Gastrocnemius medialis (tissue), 4 donors: ENCODE measurements at regions not wholly inside any gene's neighbourhood (a gene's known extent, or its start where the extent isn't known, plus 50 kb on each side); places are given as distances from the start of the nearest gene placed in this dataset.

Experiments used
- ATAC-seq, 2 donors: fragments of 150-250 bp; one replicate each; pipeline ENCODE4 v1.9.1; 2016
- DNase-seq, 2 donors: peaks; one replicate each; pipeline ENCODE4 v3.0.0-alpha.2; 2019
- H3K27ac ChIP-seq, 4 donors: fragments of 200-600 bp; sonication (generic); 1 replicate in 1 of 4; 2 replicates in 3 of 4; pipeline ENCODE4 v1.5.1; 2016 to 2018; ENCODE audit warnings: mild to moderate bottlenecking in 2 of 4, moderate library complexity in 1 of 4
- H3K27me3 ChIP-seq, 3 donors: fragments of 200-600 bp; sonication (generic) in 2 of 3; 1 replicate in 1 of 3; 2 replicates in 2 of 3; pipeline versions ENCODE4 v1.5.1 to v1.6.0; 2016 to 2019; ENCODE audit warnings: mild to moderate bottlenecking in 1 of 3, moderate library complexity in 1 of 3
- H3K36me3 ChIP-seq, 2 donors: fragments of 200-600 bp; sonication (generic) in 1 of 2; one replicate each; pipeline ENCODE4 v1.5.1; 2017 to 2018
- H3K4me1 ChIP-seq, 2 donors: fragments of 200-600 bp; sonication (generic) in 1 of 2; one replicate each; pipeline ENCODE4 v1.5.1; 2016 to 2017; ENCODE audit warnings: mild to moderate bottlenecking in 2 of 2
- H3K4me3 ChIP-seq, 4 donors: fragments of 200-600 bp; sonication (generic) in 3 of 4; 1 replicate in 1 of 4; 2 replicates in 3 of 4; pipeline ENCODE4 v1.5.1; 2016 to 2019; ENCODE audit warnings: mild to moderate bottlenecking in 2 of 4
- H3K9me3 ChIP-seq, 3 donors: fragments of 200-600 bp; sonication (generic) in 2 of 3; 1 replicate in 1 of 3; 2 replicates in 2 of 3; pipeline ENCODE4 v1.5.1; 2016 to 2019
- POLR2A ChIP-seq, 2 donors: fragments of 450-650 bp; IDR thresholded peaks; one replicate each; pipeline ENCODE4 v1.6.1; 2017; ENCODE audit warnings: antibody characterized with exemption in 2 of 2, mild to moderate bottlenecking in 2 of 2, moderate library complexity in 2 of 2
- in situ Hi-C, 4 donors: fragments of 200-750 bp; cut with MboI; loops; one replicate each; pipeline versions ENCODE4 v1.15.0 to v1.8.0; 2017; ENCODE audit warnings: low sequenced_read_pairs in 4 of 4
- intact Hi-C: fragments of 100-400 bp; cut with DNase I; formaldehyde crosslinking; loops from one replicate; pipeline ENCODE4 v1.15.1; 2023; ENCODE audit warnings: low total_unique reads
- TF ChIP-seq, protein P1 (sequence below), 5 experiments: fragments of 450-650 bp in 3 of 5; fragments of 200-600 bp in 2 of 5; sonication (generic) in 2 of 5; IDR thresholded peaks in 4 of 5; conservative IDR thresholded peaks in 1 of 5; 1 replicate in 4 of 5; 2 replicates in 1 of 5; pipeline ENCODE4 v1.5.1; 2016 to 2019; ENCODE audit warnings: antibody characterized with exemption in 5 of 5, mild to moderate bottlenecking in 3 of 5, moderate library complexity in 3 of 5

- TF ChIP-seq, protein P1, sequence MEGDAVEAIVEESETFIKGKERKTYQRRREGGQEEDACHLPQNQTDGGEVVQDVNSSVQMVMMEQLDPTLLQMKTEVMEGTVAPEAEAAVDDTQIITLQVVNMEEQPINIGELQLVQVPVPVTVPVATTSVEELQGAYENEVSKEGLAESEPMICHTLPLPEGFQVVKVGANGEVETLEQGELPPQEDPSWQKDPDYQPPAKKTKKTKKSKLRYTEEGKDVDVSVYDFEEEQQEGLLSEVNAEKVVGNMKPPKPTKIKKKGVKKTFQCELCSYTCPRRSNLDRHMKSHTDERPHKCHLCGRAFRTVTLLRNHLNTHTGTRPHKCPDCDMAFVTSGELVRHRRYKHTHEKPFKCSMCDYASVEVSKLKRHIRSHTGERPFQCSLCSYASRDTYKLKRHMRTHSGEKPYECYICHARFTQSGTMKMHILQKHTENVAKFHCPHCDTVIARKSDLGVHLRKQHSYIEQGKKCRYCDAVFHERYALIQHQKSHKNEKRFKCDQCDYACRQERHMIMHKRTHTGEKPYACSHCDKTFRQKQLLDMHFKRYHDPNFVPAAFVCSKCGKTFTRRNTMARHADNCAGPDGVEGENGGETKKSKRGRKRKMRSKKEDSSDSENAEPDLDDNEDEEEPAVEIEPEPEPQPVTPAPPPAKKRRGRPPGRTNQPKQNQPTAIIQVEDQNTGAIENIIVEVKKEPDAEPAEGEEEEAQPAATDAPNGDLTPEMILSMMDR (IDR thresholded peaks at IDR 0.05 in 4 of 5, conservative IDR thresholded peaks at IDR 0.05 in 1 of 5), result no peak
- no peak for TF ChIP-seq POLR2A (IDR thresholded peaks at IDR 0.05)
- Histone ChIP-seq H3K9me3 (no peaks in the 10 kb centered on the region), H3K27ac (no peak overlapping the region), H3K4me1 (no peaks in the 10 kb centered on the region), H3K27me3 (no peaks in the 10 kb centered on the region), H3K36me3 (no peaks in the 10 kb centered on the region), H3K4me3 (no peak overlapping the region)
- DNase-seq (no peak), ATAC-seq (no peak)
- intact Hi-C loops, result loop anchor here (10.0 kb wide), 1 partner anchor 319 kb away; no protein-coding TSS in a partner anchor
- in situ Hi-C loops, result loop anchor here in 1 of 4 donors (5.0 kb wide), 1 partner anchor 52 kb away; no protein-coding TSS in a partner anchor
These were observed 141.0 kb downstream of the TMCO5A start for GRCh38 chr15:38075466-38075865.

DNA sequence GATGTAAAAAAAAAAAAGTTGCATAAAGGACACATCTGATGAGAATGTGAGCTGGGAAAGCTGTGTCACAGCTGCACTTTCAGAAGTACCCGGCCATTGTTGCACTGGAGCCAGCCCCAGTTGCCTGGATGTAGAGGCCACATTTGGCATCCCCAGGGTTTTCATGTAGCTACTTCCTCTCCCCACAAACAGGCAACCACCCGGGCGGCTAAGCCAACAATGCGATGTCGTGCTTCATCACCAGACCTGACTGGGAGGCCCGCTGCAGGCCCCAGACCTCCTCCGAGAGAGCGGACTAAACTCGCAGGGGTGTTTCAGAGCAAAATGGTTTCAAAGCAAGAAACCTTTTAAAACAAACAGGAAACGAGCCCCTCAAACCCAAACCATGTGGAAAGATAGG, 142.3 kb downstream of the TMCO5A start:
- Histone ChIP-seq H3K27ac (no peak overlapping the region), H3K4me3 (no peak overlapping the region), H3K4me1 (no peaks in the 10 kb centered on the region), H3K36me3 (no peaks in the 10 kb centered on the region), H3K27me3 (no peaks in the 10 kb centered on the region), H3K9me3 (no peaks in the 10 kb centered on the region)
- intact Hi-C loops, result loop anchor here (10.0 kb wide), 1 partner anchor 318 kb away; no protein-coding TSS in a partner anchor
- in situ Hi-C loops, result loop anchor here in 1 of 4 donors (5.0 kb wide), 1 partner anchor 51 kb away; no protein-coding TSS in a partner anchor
- no peak for ATAC-seq
- TF ChIP-seq, protein P1 (IDR thresholded peaks at IDR 0.05 in 4 of 5, conservative IDR thresholded peaks at IDR 0.05 in 1 of 5), result no peak
- TF ChIP-seq POLR2A (IDR thresholded peaks at IDR 0.05), result no peak
- peak in 1 of 2 donors; percentile 32 for DNase-seq

GRCh38 chr15:38079236-38079635, 144.8 kb downstream of the TMCO5A start:
- H3K4me3 ChIP-seq, result no peak overlapping the region
- DNase-seq, result no peak
- no peak for ATAC-seq
- no peaks in the 10 kb centered on the region for H3K36me3 ChIP-seq
- no peak overlapping the region for H3K27ac ChIP-seq
- no peaks in the 10 kb centered on the region for H3K9me3 ChIP-seq
- in situ Hi-C loops, result loop anchor here in 1 of 4 donors (5.0 kb wide), 1 partner anchor 48 kb away; no protein-coding TSS in a partner anchor
- H3K4me1 ChIP-seq, result no peaks in the 10 kb centered on the region
- intact Hi-C loops, result loop anchor here (10.0 kb wide), 1 partner anchor 316 kb away; no protein-coding TSS in a partner anchor
- TF ChIP-seq, protein P1 (IDR thresholded peaks at IDR 0.05 in 4 of 5, conservative IDR thresholded peaks at IDR 0.05 in 1 of 5), result no peak
- no peak for TF ChIP-seq POLR2A (IDR thresholded peaks at IDR 0.05)
- no peaks in the 10 kb centered on the region for H3K27me3 ChIP-seq

- no peak for TF ChIP-seq POLR2A (IDR thresholded peaks at IDR 0.05)
- TF ChIP-seq, protein P1 (IDR thresholded peaks at IDR 0.05 in 4 of 5, conservative IDR thresholded peaks at IDR 0.05 in 1 of 5), result no peak
- Histone ChIP-seq H3K36me3 (no peaks in the 10 kb centered on the region), H3K9me3 (no peaks in the 10 kb centered on the region), H3K27me3 (no peaks in the 10 kb centered on the region), H3K4me1 (no peaks in the 10 kb centered on the region), H3K4me3 (no peak overlapping the region), H3K27ac (no peak overlapping the region)
- no peak for DNase-seq
- intact Hi-C loops (no loop called here), in situ Hi-C loops (no loop called here)
- ATAC-seq, result no peak
These were observed 146.3 kb downstream of the TMCO5A start for GRCh38 chr15:38080651-38081275.
